Suprapubic skin (tissue), 4 donors: ENCODE measurements at regions not wholly inside any gene's neighbourhood (a gene's known extent, or its start where the extent isn't known, plus 50 kb on each side); places are given as distances from the start of the nearest gene placed in this dataset.

ENCODE experiments used
- EP300 ChIP-seq: sonication (generic); formaldehyde crosslinking; IDR thresholded peaks from one replicate; pipeline ENCODE4 v1.6.1; 2017; ENCODE audit warnings: antibody characterized with exemption
- POLR2A ChIP-seq, 2 donors: fragments of 450-650 bp; IDR thresholded peaks; one replicate each; pipeline ENCODE4 v1.6.1; 2017; ENCODE audit warnings: antibody characterized with exemption in 2 of 2, mild to moderate bottlenecking in 2 of 2, moderate library complexity in 2 of 2
- POLR2AphosphoS5 ChIP-seq, 3 donors: sonication (generic); formaldehyde crosslinking; IDR thresholded peaks; one replicate each; pipeline ENCODE4 v1.6.1; 2017; ENCODE audit warnings: antibody characterized with exemption in 3 of 3
- TF ChIP-seq, protein P1 (sequence below), 2 donors: fragments of 200-600 bp in 1 of 2; fragments of 450-650 bp in 1 of 2; sonication (generic) in 1 of 2; IDR thresholded peaks; one replicate each; pipeline ENCODE4 v1.5.1; 2016 to 2019; ENCODE audit warnings: antibody characterized with exemption in 2 of 2, mild to moderate bottlenecking in 1 of 2, moderate library complexity in 1 of 2

DNA sequence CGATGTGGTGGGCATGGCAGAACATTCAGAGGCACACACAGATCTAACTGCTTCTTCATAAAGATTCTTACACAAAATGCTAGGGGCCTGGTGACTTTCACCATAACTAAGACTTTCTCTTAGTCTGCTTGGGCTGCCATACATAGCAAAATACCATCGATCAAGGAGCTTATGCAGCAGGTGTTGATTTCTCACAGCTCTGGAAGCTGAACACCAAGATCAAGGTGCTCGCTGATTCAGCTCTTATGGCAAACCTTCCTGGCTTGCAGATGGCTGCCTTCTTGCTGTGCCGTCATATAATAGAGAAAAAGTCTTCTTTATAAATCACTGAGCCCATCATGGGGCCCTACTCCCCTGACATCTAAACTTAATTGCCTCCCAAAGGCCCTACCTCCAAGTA, 487.3 kb downstream of the AJAP1 start:
- TF ChIP-seq, protein P1, sequence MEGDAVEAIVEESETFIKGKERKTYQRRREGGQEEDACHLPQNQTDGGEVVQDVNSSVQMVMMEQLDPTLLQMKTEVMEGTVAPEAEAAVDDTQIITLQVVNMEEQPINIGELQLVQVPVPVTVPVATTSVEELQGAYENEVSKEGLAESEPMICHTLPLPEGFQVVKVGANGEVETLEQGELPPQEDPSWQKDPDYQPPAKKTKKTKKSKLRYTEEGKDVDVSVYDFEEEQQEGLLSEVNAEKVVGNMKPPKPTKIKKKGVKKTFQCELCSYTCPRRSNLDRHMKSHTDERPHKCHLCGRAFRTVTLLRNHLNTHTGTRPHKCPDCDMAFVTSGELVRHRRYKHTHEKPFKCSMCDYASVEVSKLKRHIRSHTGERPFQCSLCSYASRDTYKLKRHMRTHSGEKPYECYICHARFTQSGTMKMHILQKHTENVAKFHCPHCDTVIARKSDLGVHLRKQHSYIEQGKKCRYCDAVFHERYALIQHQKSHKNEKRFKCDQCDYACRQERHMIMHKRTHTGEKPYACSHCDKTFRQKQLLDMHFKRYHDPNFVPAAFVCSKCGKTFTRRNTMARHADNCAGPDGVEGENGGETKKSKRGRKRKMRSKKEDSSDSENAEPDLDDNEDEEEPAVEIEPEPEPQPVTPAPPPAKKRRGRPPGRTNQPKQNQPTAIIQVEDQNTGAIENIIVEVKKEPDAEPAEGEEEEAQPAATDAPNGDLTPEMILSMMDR (IDR thresholded peaks at IDR 0.05) = no peak
- no peak for TF ChIP-seq POLR2A (IDR thresholded peaks at IDR 0.05)
- TF ChIP-seq POLR2AphosphoS5 (IDR thresholded peaks at IDR 0.05) = no peak
- no peak for TF ChIP-seq EP300
